Tibial nerve (tissue), 3 donors: ENCODE measurements at regions not wholly inside any gene's neighbourhood (a gene's known extent, or its start where the extent isn't known, plus 50 kb on each side); places are given as distances from the start of the nearest gene placed in this dataset.

ENCODE experiments used
- POLR2A ChIP-seq, 2 donors: fragments of 450-650 bp; IDR thresholded peaks; one replicate each; pipeline ENCODE4 v1.6.1; 2017; ENCODE audit warnings: antibody characterized with exemption in 2 of 2, mild to moderate bottlenecking in 2 of 2, moderate library complexity in 2 of 2
- TF ChIP-seq, protein P1 (sequence below), 5 experiments: fragments of 200-600 bp in 3 of 5; fragments of 450-650 bp in 2 of 5; sonication (generic) in 3 of 5; IDR thresholded peaks; one replicate each; pipeline ENCODE4 v1.5.1; 2016 to 2019; ENCODE audit warnings: antibody characterized with exemption in 5 of 5, mild to moderate bottlenecking in 3 of 5, moderate library complexity in 2 of 5

GRCh38 chr12:28782812-28783211 lies 366.3 kb upstream of the FAR2 start:
- TF ChIP-seq, protein P1, sequence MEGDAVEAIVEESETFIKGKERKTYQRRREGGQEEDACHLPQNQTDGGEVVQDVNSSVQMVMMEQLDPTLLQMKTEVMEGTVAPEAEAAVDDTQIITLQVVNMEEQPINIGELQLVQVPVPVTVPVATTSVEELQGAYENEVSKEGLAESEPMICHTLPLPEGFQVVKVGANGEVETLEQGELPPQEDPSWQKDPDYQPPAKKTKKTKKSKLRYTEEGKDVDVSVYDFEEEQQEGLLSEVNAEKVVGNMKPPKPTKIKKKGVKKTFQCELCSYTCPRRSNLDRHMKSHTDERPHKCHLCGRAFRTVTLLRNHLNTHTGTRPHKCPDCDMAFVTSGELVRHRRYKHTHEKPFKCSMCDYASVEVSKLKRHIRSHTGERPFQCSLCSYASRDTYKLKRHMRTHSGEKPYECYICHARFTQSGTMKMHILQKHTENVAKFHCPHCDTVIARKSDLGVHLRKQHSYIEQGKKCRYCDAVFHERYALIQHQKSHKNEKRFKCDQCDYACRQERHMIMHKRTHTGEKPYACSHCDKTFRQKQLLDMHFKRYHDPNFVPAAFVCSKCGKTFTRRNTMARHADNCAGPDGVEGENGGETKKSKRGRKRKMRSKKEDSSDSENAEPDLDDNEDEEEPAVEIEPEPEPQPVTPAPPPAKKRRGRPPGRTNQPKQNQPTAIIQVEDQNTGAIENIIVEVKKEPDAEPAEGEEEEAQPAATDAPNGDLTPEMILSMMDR (IDR thresholded peaks at IDR 0.05): no peak
- no peak for TF ChIP-seq POLR2A (IDR thresholded peaks at IDR 0.05)
